Upper lobe of left lung (tissue), 4 donors: ENCODE measurements at regions not wholly inside any gene's neighbourhood (a gene's known extent, or its start where the extent isn't known, plus 50 kb on each side); places are given as distances from the start of the nearest gene placed in this dataset.

Source experiments
- POLR2AphosphoS5 ChIP-seq, 2 donors: sonication (generic); formaldehyde crosslinking; IDR thresholded peaks; one replicate each; pipeline ENCODE4 v1.5.1; 2017; ENCODE audit warnings: antibody characterized with exemption in 2 of 2
- TF ChIP-seq, protein P1 (sequence below), 6 experiments: fragments of 450-650 bp in 4 of 6; fragments of 200-600 bp in 2 of 6; sonication (generic) in 2 of 6; IDR thresholded peaks; one replicate each; pipeline ENCODE4 v1.5.1; 2016 to 2019; ENCODE audit warnings: antibody characterized with exemption in 6 of 6

DNA sequence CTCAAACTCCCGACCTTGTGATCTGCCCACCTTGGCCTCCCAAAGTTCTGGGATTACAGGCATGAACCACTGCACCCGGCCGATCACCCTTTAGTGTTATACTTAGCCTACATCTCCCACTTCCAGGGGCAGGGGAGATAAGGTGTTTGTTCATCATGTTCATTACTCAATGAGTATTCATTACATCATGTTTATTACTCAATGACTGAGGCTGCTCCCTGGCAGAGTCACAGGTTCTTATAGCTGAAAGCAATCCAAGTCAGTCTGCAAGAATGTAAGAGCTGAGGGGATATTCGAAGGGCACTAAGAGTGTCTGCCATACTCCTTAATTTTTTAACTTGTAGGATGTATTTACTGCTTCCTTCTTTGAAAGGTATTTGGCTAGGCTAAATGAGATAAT is 214.2 kb downstream of the SPATA31D1 start:
- TF ChIP-seq, protein P1, sequence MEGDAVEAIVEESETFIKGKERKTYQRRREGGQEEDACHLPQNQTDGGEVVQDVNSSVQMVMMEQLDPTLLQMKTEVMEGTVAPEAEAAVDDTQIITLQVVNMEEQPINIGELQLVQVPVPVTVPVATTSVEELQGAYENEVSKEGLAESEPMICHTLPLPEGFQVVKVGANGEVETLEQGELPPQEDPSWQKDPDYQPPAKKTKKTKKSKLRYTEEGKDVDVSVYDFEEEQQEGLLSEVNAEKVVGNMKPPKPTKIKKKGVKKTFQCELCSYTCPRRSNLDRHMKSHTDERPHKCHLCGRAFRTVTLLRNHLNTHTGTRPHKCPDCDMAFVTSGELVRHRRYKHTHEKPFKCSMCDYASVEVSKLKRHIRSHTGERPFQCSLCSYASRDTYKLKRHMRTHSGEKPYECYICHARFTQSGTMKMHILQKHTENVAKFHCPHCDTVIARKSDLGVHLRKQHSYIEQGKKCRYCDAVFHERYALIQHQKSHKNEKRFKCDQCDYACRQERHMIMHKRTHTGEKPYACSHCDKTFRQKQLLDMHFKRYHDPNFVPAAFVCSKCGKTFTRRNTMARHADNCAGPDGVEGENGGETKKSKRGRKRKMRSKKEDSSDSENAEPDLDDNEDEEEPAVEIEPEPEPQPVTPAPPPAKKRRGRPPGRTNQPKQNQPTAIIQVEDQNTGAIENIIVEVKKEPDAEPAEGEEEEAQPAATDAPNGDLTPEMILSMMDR (IDR thresholded peaks at IDR 0.05) = no peak
- no peak for TF ChIP-seq POLR2AphosphoS5 (IDR thresholded peaks at IDR 0.05)
